HepG2 (cell line): ENCODE measurements at regions not wholly inside any gene's neighbourhood (a gene's known extent, or its start where the extent isn't known, plus 50 kb on each side); places are given as distances from the start of the nearest gene placed in this dataset.
A peak's percentile ranks its signal among the peaks of the same experiment; 100 is the strongest.

Experiments
- ASH2L ChIP-seq: fragments of 300-600, 200-600 bp; sonication (generic); IDR thresholded peaks from 2 replicates; pipeline ENCODE4 v1.7.0; 2017; ENCODE audit warnings: low read depth, mild to moderate bottlenecking, moderate library complexity, mixed read lengths, low read length; ENCODE audit not compliant: insufficient read length
- CENPT ChIP-seq: sonication (generic); formaldehyde crosslinking; IDR thresholded peaks from 2 replicates; pipeline ENCODE4 v1.8.0; 2022; ENCODE audit warnings: low read depth, mild to moderate bottlenecking, moderate library complexity, missing genetic modification reagents
- ERF ChIP-seq: IDR thresholded peaks from 2 replicates; pipeline ENCODE4 v1.6.1; 2018; ENCODE audit warnings: missing biosample characterization, missing genetic modification reagents
- GTF3A ChIP-seq: sonication (generic); formaldehyde crosslinking; conservative IDR thresholded peaks from 2 replicates; pipeline ENCODE4 v1.4.0; 2020; ENCODE audit warnings: mild to moderate bottlenecking, missing genetic modification reagents
- HOXD1 ChIP-seq: sonication (generic); formaldehyde crosslinking; IDR thresholded peaks from 2 replicates; pipeline ENCODE4 v1.5.0; 2020; ENCODE audit warnings: missing genetic modification reagents
- IRX3 ChIP-seq: sonication (generic); formaldehyde crosslinking; IDR thresholded peaks from 2 replicates; pipeline ENCODE4 v1.8.1; 2023; ENCODE audit warnings: mild to moderate bottlenecking, low read depth, missing genetic modification reagents, borderline replicate concordance
- KDM6A ChIP-seq: IDR thresholded peaks from 2 replicates; pipeline ENCODE4 v1.6.1; 2016; ENCODE audit warnings: low read depth
- NAIF1 ChIP-seq: sonication (generic); formaldehyde crosslinking; IDR thresholded peaks from 2 replicates; pipeline ENCODE4 v1.5.0; 2020; ENCODE audit warnings: mild to moderate bottlenecking, missing genetic modification reagents, borderline replicate concordance
- PAF1 ChIP-seq: IDR thresholded peaks from 2 replicates; pipeline ENCODE4 v1.6.1; 2016; ENCODE audit warnings: missing genetic modification reagents, missing compliant biosample characterization
- POLR2G ChIP-seq: fragments of 200-400 bp; formaldehyde crosslinking; IDR thresholded peaks from 2 replicates; pipeline ENCODE4 v1.6.1; 2018; ENCODE audit warnings: mild to moderate bottlenecking, low read depth, low read length, moderate library complexity
- RXRB ChIP-seq: IDR thresholded peaks from 2 replicates; pipeline ENCODE4 v1.6.1; 2016; ENCODE audit warnings: borderline replicate concordance, missing genetic modification reagents, missing compliant biosample characterization
- TBX2 ChIP-seq: sonication (generic); formaldehyde crosslinking; IDR thresholded peaks from 2 replicates; pipeline ENCODE4 v1.5.0; 2020; ENCODE audit warnings: missing genetic modification reagents, mild to moderate bottlenecking, borderline replicate concordance
- ZNF205 ChIP-seq: IDR thresholded peaks from 2 replicates; pipeline ENCODE4 v1.6.1; 2018; ENCODE audit warnings: missing biosample characterization, missing genetic modification reagents
- ZNF441 ChIP-seq: sonication (generic); formaldehyde crosslinking; IDR thresholded peaks from 2 replicates; pipeline ENCODE4 v1.7.0; 2021; ENCODE audit warnings: missing genetic modification reagents, borderline replicate concordance
- ZNF550 ChIP-seq: sonication (generic); formaldehyde crosslinking; IDR thresholded peaks from 2 replicates; pipeline ENCODE4 v1.4.0; 2020; ENCODE audit warnings: mild to moderate bottlenecking, missing genetic modification reagents, borderline replicate concordance
- ZNF605 ChIP-seq: sonication (generic); formaldehyde crosslinking; IDR thresholded peaks from 2 replicates; pipeline ENCODE4 v1.8.0; 2022; ENCODE audit warnings: mild to moderate bottlenecking, missing genetic modification reagents
- ZNF709 ChIP-seq: sonication (generic); formaldehyde crosslinking; IDR thresholded peaks from 2 replicates; pipeline ENCODE4 v1.5.0; 2020; ENCODE audit warnings: mild to moderate bottlenecking, missing genetic modification reagents
- ZSCAN30 ChIP-seq: sonication (generic); formaldehyde crosslinking; IDR thresholded peaks from 2 replicates; pipeline ENCODE4 v1.5.0; 2020; ENCODE audit warnings: mild to moderate bottlenecking, missing genetic modification reagents
- ZSCAN31 ChIP-seq: sonication (generic); formaldehyde crosslinking; IDR thresholded peaks from 2 replicates; pipeline ENCODE4 v1.5.0; 2020; ENCODE audit warnings: low read depth, mild to moderate bottlenecking, missing genetic modification reagents
- ZZZ3 ChIP-seq: sonication (generic); formaldehyde crosslinking; IDR thresholded peaks from 2 replicates; pipeline ENCODE4 v1.4.0; 2020; ENCODE audit warnings: missing genetic modification reagents, mild to moderate bottlenecking, borderline replicate concordance
- TF ChIP-seq, protein P1 (sequence below): sonication (generic); formaldehyde crosslinking; IDR thresholded peaks from 2 replicates; pipeline ENCODE4 v1.5.0; 2020; ENCODE audit warnings: mild to moderate bottlenecking, missing genetic modification reagents, moderate library complexity
- TF ChIP-seq, protein P2 (sequence below): sonication (generic); formaldehyde crosslinking; IDR thresholded peaks from 2 replicates; pipeline ENCODE4 v1.4.0; 2020; ENCODE audit warnings: mild to moderate bottlenecking, missing genetic modification reagents
- TF ChIP-seq, protein P3 (sequence below): sonication (generic); formaldehyde crosslinking; conservative IDR thresholded peaks from 2 replicates; pipeline ENCODE4 v1.8.0; 2022; ENCODE audit warnings: low read depth, missing genetic modification reagents
- TF ChIP-seq, protein P4 (sequence below): sonication (generic); formaldehyde crosslinking; IDR thresholded peaks from 2 replicates; pipeline ENCODE4 v1.4.0; 2020; ENCODE audit warnings: missing genetic modification reagents
- TF ChIP-seq, protein P5 (sequence below): sonication (generic); formaldehyde crosslinking; IDR thresholded peaks from 2 replicates; pipeline ENCODE4 v1.8.1; 2023; ENCODE audit warnings: mild to moderate bottlenecking, missing genetic modification reagents, borderline replicate concordance

DNA sequence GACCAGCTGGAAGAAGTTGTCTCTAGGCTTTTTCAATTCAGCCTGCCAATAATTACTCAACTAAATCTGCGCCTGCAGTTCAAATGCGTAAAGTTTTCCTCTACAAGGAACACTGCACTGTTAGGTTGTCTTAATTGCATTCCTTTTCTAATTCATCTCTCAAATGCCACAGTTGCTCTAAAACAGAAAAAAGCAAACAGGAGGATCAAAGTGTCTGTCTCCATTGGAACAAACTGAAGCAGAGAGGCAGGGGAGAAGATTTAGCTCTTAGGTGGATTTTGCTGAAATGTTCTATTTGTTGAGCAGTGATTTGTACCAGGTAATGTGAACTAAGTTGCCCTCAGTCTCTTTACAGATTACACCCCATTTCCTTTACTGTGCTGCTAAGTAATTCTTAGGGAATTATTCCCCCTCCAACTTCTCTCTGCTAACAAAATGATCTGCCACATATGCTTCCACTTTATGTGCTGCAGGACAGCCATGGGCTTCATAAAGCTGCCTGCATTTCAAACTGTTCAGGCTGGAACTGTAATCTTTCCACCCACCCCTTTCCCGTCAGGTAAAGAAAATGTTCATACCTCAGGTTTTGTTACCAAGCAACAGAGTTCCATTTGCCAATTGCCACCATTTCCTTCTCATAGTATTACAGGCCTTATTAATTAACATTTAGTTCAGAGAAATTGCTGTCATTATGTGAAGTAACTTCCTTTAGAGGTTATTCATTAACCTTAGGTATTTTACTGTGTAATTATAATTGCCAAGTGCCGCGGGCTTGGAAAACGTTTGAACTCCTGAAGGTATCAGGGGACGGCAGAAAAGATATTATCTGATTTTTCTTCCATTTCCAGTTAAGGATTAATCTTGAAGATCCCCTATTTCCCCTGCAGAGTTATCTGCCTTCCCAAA is 149.3 kb downstream of the SPRY1 start (continued):
- TF ChIP-seq ASH2L (peak; percentile 67), ZNF550 (CRISPR knock-in tag) (no peak), ZSCAN30 (CRISPR knock-in tag) (no peak), IRX3 (CRISPR knock-in tag) (no peak), ZNF205 (CRISPR knock-in tag) (0 out of 2 replicates have a peak, but pooled peaks have one; percentile 43), POLR2G (peak; percentile 41; the same call in 1 of the 2 replicates), PAF1 (no peak), TBX2 (CRISPR knock-in tag) (peak; percentile 55; the same call in 1 of the 2 replicates), KDM6A (CRISPR knock-in tag) (no peak), RXRB (CRISPR knock-in tag) (no peak), HOXD1 (CRISPR knock-in tag) (no peak), CENPT (no peak), ZNF441 (CRISPR knock-in tag) (no peak), ERF (CRISPR knock-in tag) (0 out of 2 replicates have a peak, but pooled peaks have one; percentile 18), ZSCAN31 (CRISPR knock-in tag) (0 out of 2 replicates have a peak, but pooled peaks have one; percentile 24), GTF3A (no peak), ZNF709 (CRISPR knock-in tag) (no peak), ZZZ3 (CRISPR knock-in tag) (no peak), NAIF1 (no peak), ZNF605 (CRISPR knock-in tag) (no peak)
- TF ChIP-seq, protein P1, sequence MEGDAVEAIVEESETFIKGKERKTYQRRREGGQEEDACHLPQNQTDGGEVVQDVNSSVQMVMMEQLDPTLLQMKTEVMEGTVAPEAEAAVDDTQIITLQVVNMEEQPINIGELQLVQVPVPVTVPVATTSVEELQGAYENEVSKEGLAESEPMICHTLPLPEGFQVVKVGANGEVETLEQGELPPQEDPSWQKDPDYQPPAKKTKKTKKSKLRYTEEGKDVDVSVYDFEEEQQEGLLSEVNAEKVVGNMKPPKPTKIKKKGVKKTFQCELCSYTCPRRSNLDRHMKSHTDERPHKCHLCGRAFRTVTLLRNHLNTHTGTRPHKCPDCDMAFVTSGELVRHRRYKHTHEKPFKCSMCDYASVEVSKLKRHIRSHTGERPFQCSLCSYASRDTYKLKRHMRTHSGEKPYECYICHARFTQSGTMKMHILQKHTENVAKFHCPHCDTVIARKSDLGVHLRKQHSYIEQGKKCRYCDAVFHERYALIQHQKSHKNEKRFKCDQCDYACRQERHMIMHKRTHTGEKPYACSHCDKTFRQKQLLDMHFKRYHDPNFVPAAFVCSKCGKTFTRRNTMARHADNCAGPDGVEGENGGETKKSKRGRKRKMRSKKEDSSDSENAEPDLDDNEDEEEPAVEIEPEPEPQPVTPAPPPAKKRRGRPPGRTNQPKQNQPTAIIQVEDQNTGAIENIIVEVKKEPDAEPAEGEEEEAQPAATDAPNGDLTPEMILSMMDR (CRISPR knock-in tag): no peak
- TF ChIP-seq, protein P2, sequence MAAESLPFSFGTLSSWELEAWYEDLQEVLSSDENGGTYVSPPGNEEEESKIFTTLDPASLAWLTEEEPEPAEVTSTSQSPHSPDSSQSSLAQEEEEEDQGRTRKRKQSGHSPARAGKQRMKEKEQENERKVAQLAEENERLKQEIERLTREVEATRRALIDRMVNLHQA: no peak
- TF ChIP-seq, protein P3, sequence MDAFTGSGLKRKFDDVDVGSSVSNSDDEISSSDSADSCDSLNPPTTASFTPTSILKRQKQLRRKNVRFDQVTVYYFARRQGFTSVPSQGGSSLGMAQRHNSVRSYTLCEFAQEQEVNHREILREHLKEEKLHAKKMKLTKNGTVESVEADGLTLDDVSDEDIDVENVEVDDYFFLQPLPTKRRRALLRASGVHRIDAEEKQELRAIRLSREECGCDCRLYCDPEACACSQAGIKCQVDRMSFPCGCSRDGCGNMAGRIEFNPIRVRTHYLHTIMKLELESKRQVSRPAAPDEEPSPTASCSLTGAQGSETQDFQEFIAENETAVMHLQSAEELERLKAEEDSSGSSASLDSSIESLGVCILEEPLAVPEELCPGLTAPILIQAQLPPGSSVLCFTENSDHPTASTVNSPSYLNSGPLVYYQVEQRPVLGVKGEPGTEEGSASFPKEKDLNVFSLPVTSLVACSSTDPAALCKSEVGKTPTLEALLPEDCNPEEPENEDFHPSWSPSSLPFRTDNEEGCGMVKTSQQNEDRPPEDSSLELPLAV (CRISPR knock-in tag): no peak
- TF ChIP-seq, protein P4, sequence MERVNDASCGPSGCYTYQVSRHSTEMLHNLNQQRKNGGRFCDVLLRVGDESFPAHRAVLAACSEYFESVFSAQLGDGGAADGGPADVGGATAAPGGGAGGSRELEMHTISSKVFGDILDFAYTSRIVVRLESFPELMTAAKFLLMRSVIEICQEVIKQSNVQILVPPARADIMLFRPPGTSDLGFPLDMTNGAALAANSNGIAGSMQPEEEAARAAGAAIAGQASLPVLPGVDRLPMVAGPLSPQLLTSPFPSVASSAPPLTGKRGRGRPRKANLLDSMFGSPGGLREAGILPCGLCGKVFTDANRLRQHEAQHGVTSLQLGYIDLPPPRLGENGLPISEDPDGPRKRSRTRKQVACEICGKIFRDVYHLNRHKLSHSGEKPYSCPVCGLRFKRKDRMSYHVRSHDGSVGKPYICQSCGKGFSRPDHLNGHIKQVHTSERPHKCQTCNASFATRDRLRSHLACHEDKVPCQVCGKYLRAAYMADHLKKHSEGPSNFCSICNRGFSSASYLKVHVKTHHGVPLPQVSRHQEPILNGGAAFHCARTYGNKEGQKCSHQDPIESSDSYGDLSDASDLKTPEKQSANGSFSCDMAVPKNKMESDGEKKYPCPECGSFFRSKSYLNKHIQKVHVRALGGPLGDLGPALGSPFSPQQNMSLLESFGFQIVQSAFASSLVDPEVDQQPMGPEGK (CRISPR knock-in tag): no peak
- TF ChIP-seq, protein P5, sequence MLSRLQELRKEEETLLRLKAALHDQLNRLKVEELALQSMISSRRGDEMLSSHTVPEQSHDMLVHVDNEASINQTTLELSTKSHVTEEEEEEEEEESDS (CRISPR knock-in tag): no peak
